ENCODE measurements at regions not wholly inside any gene's neighbourhood (a gene's known extent, or its start where the extent isn't known, plus 50 kb on each side); places are given as distances from the start of the nearest gene placed in this dataset.
"Not testable (repeated sequence)": the region's sequence is repeated elsewhere in the genome, so short reads cannot be mapped to it uniquely, and the experiment has no call there.

GRCh38 chr6:115272311-115272710 lies 788.4 kb downstream of the FRK start:
- no peaks in the 10 kb centered on the region for H3K27me3 Mint-ChIP-seq (ENCODE audit: low read depth)
- no peaks in the 10 kb centered on the region for H3K36me3 Mint-ChIP-seq (ENCODE audit: insufficient read depth in 2 of 2)
- no peaks in the 10 kb centered on the region for H3K4me1 Mint-ChIP-seq (ENCODE audit: low read depth)
- H3K9me3 Mint-ChIP-seq, result peaks cover 0 to 5% of the 10 kb centered on the region in 2 donors
- ATAC-seq (replicated peaks in 1 of 2), result no peak
- H3K4me3 Mint-ChIP-seq, result no peak overlapping the region
- no peak for DNase-seq
- H3K27ac Mint-ChIP-seq, result no peak overlapping the region

GRCh38 chr6:115271434-115271833 lies 789.3 kb downstream of the FRK start:
- DNase-seq, result no peak
- no peak overlapping the region for H3K27ac Mint-ChIP-seq
- H3K36me3 Mint-ChIP-seq (ENCODE audit: insufficient read depth in 2 of 2), result no peaks in the 10 kb centered on the region
- no peak for ATAC-seq (replicated peaks in 1 of 2)
- H3K4me1 Mint-ChIP-seq (ENCODE audit: low read depth), result no peaks in the 10 kb centered on the region
- no peaks in the 10 kb centered on the region for H3K27me3 Mint-ChIP-seq (ENCODE audit: low read depth)
- H3K4me3 Mint-ChIP-seq, result no peak overlapping the region
- H3K9me3 Mint-ChIP-seq, result peaks cover 0 to 5% of the 10 kb centered on the region in 2 donors

GRCh38 chr6:115270953-115271352 lies 789.7 kb downstream of the FRK start:
- Mint-ChIP-seq H3K4me1 (ENCODE audit: low read depth) (no peaks in the 10 kb centered on the region), H3K36me3 (ENCODE audit: insufficient read depth in 2 of 2) (no peaks in the 10 kb centered on the region), H3K27me3 (ENCODE audit: low read depth) (no peaks in the 10 kb centered on the region), H3K9me3 (peaks cover under 1 to 5% of the 10 kb centered on the region in 2 donors), H3K27ac (no peak overlapping the region), H3K4me3 (no peak overlapping the region)
- no peak for DNase-seq
- no peak for ATAC-seq (replicated peaks in 1 of 2)

- H3K4me3 Mint-ChIP-seq, result no peak overlapping the region
- H3K27ac Mint-ChIP-seq, result no peak overlapping the region
- H3K4me1 Mint-ChIP-seq (ENCODE audit: low read depth), result no peaks in the 10 kb centered on the region
- H3K27me3 Mint-ChIP-seq (ENCODE audit: low read depth), result no peaks in the 10 kb centered on the region
- DNase-seq, result no peak
- H3K9me3 Mint-ChIP-seq, result peaks cover 3 to 9% of the 10 kb centered on the region in 2 donors
- H3K36me3 Mint-ChIP-seq (ENCODE audit: insufficient read depth in 2 of 2), result peaks cover 0 to 2% of the 10 kb centered on the region in 2 donors
- no peak for ATAC-seq (replicated peaks in 1 of 2)
Observed at GRCh38 chr6:115241373-115241772, 819.3 kb downstream of the FRK start.

- Mint-ChIP-seq H3K4me1 (ENCODE audit: low read depth) (no peaks in the 10 kb centered on the region), H3K4me3 (no peak overlapping the region), H3K27me3 (ENCODE audit: low read depth) (no peaks in the 10 kb centered on the region), H3K27ac (no peak overlapping the region), H3K36me3 (ENCODE audit: insufficient read depth in 2 of 2) (peaks cover 0 to 2% of the 10 kb centered on the region in 2 donors), H3K9me3 (peaks cover 7 to 20% of the 10 kb centered on the region in 2 donors)
- no peak for DNase-seq
- ATAC-seq (replicated peaks in 1 of 2), result no peak
Observed at GRCh38 chr6:115221198-115221597, 839.5 kb downstream of the FRK start.

- Mint-ChIP-seq H3K4me1 (ENCODE audit: low read depth) (no peaks in the 10 kb centered on the region), H3K27ac (no peak overlapping the region), H3K9me3 (peaks cover 8 to 20% of the 10 kb centered on the region in 2 donors), H3K36me3 (ENCODE audit: insufficient read depth in 2 of 2) (peaks cover 0 to 2% of the 10 kb centered on the region in 2 donors), H3K27me3 (ENCODE audit: low read depth) (no peaks in the 10 kb centered on the region), H3K4me3 (no peak overlapping the region)
- ATAC-seq (replicated peaks in 1 of 2) (no peak), DNase-seq (no peak)
Observed at GRCh38 chr6:115220551-115221159, 840.0 kb downstream of the FRK start.

- H3K27ac Mint-ChIP-seq, result no peak overlapping the region
- no peak for DNase-seq
- H3K4me3 Mint-ChIP-seq, result no peak overlapping the region
- H3K36me3 Mint-ChIP-seq (ENCODE audit: insufficient read depth in 2 of 2), result no peaks in the 10 kb centered on the region
- no peaks in the 10 kb centered on the region for H3K4me1 Mint-ChIP-seq (ENCODE audit: low read depth)
- no peaks in the 10 kb centered on the region for H3K27me3 Mint-ChIP-seq (ENCODE audit: low read depth)
- ATAC-seq (replicated peaks in 1 of 2), result no peak
- peaks cover 4 to 14% of the 10 kb centered on the region in 2 donors for H3K9me3 Mint-ChIP-seq
Observed at GRCh38 chr6:115219645-115220044, 841.0 kb downstream of the FRK start.

GRCh38 chr6:115216835-115217234 lies 843.9 kb downstream of the FRK start:
- ATAC-seq (replicated peaks in 1 of 2) (no peak), DNase-seq (no peak)
- H3K36me3 Mint-ChIP-seq (ENCODE audit: insufficient read depth in 2 of 2), result no peaks in the 10 kb centered on the region
- no peaks in the 10 kb centered on the region for H3K4me1 Mint-ChIP-seq (ENCODE audit: low read depth)
- H3K27ac Mint-ChIP-seq, result no peak overlapping the region
- no peaks in the 10 kb centered on the region for H3K27me3 Mint-ChIP-seq (ENCODE audit: low read depth)
- H3K9me3 Mint-ChIP-seq, result peaks cover 5 to 9% of the 10 kb centered on the region in 2 donors
- H3K4me3 Mint-ChIP-seq, result no peak overlapping the region

- H3K36me3 Mint-ChIP-seq (ENCODE audit: insufficient read depth in 2 of 2), result no peaks in the 10 kb centered on the region
Observed at GRCh38 chr6:115214283-115214682, 846.4 kb downstream of the FRK start.

GRCh38 chr6:115203381-115203780 lies 857.3 kb downstream of the FRK start:
- no peaks in the 10 kb centered on the region for H3K4me1 Mint-ChIP-seq (ENCODE audit: low read depth)
- ATAC-seq (replicated peaks in 1 of 2) (no peak), DNase-seq (no peak)
- H3K27ac Mint-ChIP-seq, result no peak overlapping the region
- no peak overlapping the region for H3K4me3 Mint-ChIP-seq
- H3K36me3 Mint-ChIP-seq (ENCODE audit: insufficient read depth in 2 of 2), result no peaks in the 10 kb centered on the region
- no peaks in the 10 kb centered on the region for H3K27me3 Mint-ChIP-seq (ENCODE audit: low read depth)
- H3K9me3 Mint-ChIP-seq, result peaks cover 2 to 4% of the 10 kb centered on the region in 2 donors

More at GRCh38 chr6:115214283-115214682, 846.4 kb downstream of the FRK start:
- peaks cover 8 to 9% of the 10 kb centered on the region in 2 donors for H3K9me3 Mint-ChIP-seq
- H3K4me1 Mint-ChIP-seq (ENCODE audit: low read depth), result no peaks in the 10 kb centered on the region
- H3K4me3 Mint-ChIP-seq, result no peak overlapping the region
- H3K27me3 Mint-ChIP-seq (ENCODE audit: low read depth), result no peaks in the 10 kb centered on the region
- ATAC-seq (replicated peaks in 1 of 2) (no peak), DNase-seq (no peak)
- H3K27ac Mint-ChIP-seq, result no peak overlapping the region

GRCh38 chr6:115194981-115195638 lies 852.3 kb upstream of the HS3ST5 start:
- ATAC-seq (replicated peaks in 1 of 2), result no peak
- no peak for DNase-seq
- H3K9me3 Mint-ChIP-seq, result peaks cover 7% of the 10 kb centered on the region in 2 donors
- no peak overlapping the region for H3K4me3 Mint-ChIP-seq
- no peaks in the 10 kb centered on the region for H3K4me1 Mint-ChIP-seq (ENCODE audit: low read depth)
- no peak overlapping the region for H3K27ac Mint-ChIP-seq
- no peaks in the 10 kb centered on the region for H3K27me3 Mint-ChIP-seq (ENCODE audit: low read depth)
- H3K36me3 Mint-ChIP-seq (ENCODE audit: insufficient read depth in 2 of 2), result no peaks in the 10 kb centered on the region

- Mint-ChIP-seq H3K9me3 (peaks cover 2 to 7% of the 10 kb centered on the region in 2 donors), H3K4me3 (no peak overlapping the region), H3K4me1 (ENCODE audit: low read depth) (no peaks in the 10 kb centered on the region), H3K27me3 (ENCODE audit: low read depth) (no peaks in the 10 kb centered on the region), H3K27ac (no peak overlapping the region), H3K36me3 (ENCODE audit: insufficient read depth in 2 of 2) (no peaks in the 10 kb centered on the region)
- ATAC-seq (replicated peaks in 1 of 2) (no peak), DNase-seq (no peak)
Observed at GRCh38 chr6:115191989-115192388, 849.2 kb upstream of the HS3ST5 start.

GRCh38 chr6:115190534-115190933 lies 847.7 kb upstream of the HS3ST5 start:
- Mint-ChIP-seq H3K4me3 (no peak overlapping the region), H3K4me1 (ENCODE audit: low read depth) (no peaks in the 10 kb centered on the region), H3K9me3 (peaks cover 4 to 8% of the 10 kb centered on the region in 2 donors), H3K36me3 (ENCODE audit: insufficient read depth in 2 of 2) (no peaks in the 10 kb centered on the region), H3K27me3 (ENCODE audit: low read depth) (no peaks in the 10 kb centered on the region), H3K27ac (no peak overlapping the region)
- DNase-seq, result no peak
- ATAC-seq (replicated peaks in 1 of 2), result no peak

GRCh38 chr6:115175456-115175855 lies 832.6 kb upstream of the HS3ST5 start:
- H3K27ac Mint-ChIP-seq; H3K9me3 Mint-ChIP-seq; H3K4me1 Mint-ChIP-seq (ENCODE audit: low read depth): not testable (repeated sequence)

More at GRCh38 chr6:115175456-115175855, 832.6 kb upstream of the HS3ST5 start:
- ATAC-seq (replicated peaks in 1 of 2); DNase-seq; H3K4me3 Mint-ChIP-seq; H3K36me3 Mint-ChIP-seq (ENCODE audit: insufficient read depth in 2 of 2); H3K27me3 Mint-ChIP-seq (ENCODE audit: low read depth): not testable (repeated sequence)

Measured in activated T-cell treated with anti-CD3 and anti-CD28 coated beads, Interleukin-2, amount 50 U/mL, for 72 hours (primary cell).